ENCODE measurements at regions not wholly inside any gene's neighbourhood (a gene's known extent, or its start where the extent isn't known, plus 50 kb on each side); places are given as distances from the start of the nearest gene placed in this dataset.
"Not testable (repeated sequence)": the region's sequence is repeated elsewhere in the genome, so short reads cannot be mapped to it uniquely, and the experiment has no call there.

DNA sequence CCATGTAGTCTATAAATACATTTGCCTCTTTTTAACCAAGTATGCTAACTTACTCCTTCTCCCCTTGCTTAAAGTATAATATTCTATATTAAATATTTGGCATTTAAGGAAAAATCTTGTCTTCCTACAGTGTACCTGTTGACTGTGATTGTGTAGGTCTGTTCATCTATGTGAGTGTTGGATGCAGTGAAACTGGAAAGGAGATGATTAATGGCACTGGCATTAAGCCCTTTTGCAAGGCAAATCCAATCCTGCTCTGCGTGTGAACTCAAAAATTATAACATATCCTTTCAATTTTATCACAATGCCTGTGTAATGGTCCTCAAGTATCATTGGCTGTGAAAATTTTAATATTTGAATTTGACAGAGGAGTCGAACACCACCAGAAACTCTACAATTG, 565.0 kb downstream of the KCNT2 start:
- ChIA-PET POLR2A (no interaction called here), CTCF (ENCODE audit: unreplicated experiment) (no interaction called here)
- H3K79me2 ChIP-seq (ENCODE audit: insufficient read depth, low read depth, low read length), result no peaks in the 10 kb centered on the region
- no TSS peak for BruUV-seq (replicated peaks)
- H3K4me1 ChIP-seq (ENCODE audit: insufficient read depth, low read length, poor library complexity, severe bottlenecking), result no peaks in the 10 kb centered on the region
- H3K9me2 ChIP-seq (ENCODE audit: insufficient read depth, low read length), result no peaks in the 10 kb centered on the region; the same call in 1 of the 2 replicates
- H3K36me3 ChIP-seq (ENCODE audit: insufficient read depth, low read length), result no peaks in the 10 kb centered on the region
- intact Hi-C loops (cut with micrococcal nuclease; ENCODE audit: unreplicated experiment), result no loop called here
- no peak overlapping the region for H3K27ac ChIP-seq (ENCODE audit: low read depth, low read length, poor library complexity, severe bottlenecking)
- no peak overlapping the region for H2AFZ ChIP-seq (ENCODE audit: low read length)
- H3K4me3 ChIP-seq (ENCODE audit: low read depth, low read length, poor library complexity, severe bottlenecking), result no peak overlapping the region
- no peaks in the 10 kb centered on the region for H3K9me3 ChIP-seq (ENCODE audit: low read length)
- no peak for DNase-seq (ENCODE audit: low spot score)
- no peak overlapping the region for H3K4me2 ChIP-seq (ENCODE audit: low read length)
- TF ChIP-seq, protein P1, sequence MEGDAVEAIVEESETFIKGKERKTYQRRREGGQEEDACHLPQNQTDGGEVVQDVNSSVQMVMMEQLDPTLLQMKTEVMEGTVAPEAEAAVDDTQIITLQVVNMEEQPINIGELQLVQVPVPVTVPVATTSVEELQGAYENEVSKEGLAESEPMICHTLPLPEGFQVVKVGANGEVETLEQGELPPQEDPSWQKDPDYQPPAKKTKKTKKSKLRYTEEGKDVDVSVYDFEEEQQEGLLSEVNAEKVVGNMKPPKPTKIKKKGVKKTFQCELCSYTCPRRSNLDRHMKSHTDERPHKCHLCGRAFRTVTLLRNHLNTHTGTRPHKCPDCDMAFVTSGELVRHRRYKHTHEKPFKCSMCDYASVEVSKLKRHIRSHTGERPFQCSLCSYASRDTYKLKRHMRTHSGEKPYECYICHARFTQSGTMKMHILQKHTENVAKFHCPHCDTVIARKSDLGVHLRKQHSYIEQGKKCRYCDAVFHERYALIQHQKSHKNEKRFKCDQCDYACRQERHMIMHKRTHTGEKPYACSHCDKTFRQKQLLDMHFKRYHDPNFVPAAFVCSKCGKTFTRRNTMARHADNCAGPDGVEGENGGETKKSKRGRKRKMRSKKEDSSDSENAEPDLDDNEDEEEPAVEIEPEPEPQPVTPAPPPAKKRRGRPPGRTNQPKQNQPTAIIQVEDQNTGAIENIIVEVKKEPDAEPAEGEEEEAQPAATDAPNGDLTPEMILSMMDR (conservative IDR thresholded peaks at IDR 0.05; ENCODE audit: low read length), result no peak
- no peaks in the 10 kb centered on the region for H4K20me1 ChIP-seq (ENCODE audit: insufficient read depth, low read length)

DNA sequence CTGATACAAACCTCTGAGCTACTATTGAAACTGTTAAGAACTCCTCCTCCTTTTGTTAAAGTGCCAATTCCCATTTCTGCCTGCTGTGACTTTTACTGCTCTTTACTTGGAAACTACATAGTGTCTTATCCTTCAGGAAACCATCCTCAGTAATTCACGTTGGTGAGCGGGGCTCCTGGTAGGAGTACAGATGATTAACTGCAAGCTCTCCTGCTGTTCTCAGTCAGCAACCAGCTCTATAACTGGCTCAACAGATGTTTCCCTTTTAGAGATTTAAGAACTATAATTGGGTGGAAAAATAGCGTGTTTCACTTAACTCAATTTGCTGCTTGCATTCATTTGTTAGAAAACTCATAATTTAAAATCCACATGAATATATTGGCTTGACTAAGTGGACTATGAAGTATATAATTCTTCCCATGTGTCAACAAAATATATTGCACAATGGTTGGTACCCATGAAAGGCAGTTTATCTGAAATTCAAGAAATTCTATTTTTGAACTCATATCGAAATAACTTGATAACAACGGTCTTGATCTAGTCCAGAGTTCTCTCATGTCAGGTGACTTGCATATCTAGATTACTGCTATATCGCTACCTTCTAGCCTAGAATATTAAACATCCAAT, 574.0 kb downstream of the KCNT2 start:
- H3K36me3 ChIP-seq (ENCODE audit: insufficient read depth, low read length), result no peaks in the 10 kb centered on the region
- H3K27ac ChIP-seq (ENCODE audit: low read depth, low read length, poor library complexity, severe bottlenecking), result no peak overlapping the region
- TF ChIP-seq, protein P1 (conservative IDR thresholded peaks at IDR 0.05; ENCODE audit: low read length), result no peak
- TF ChIP-seq EZH2phosphoT487 (IDR thresholded peaks at IDR 0.05; ENCODE audit: borderline replicate concordance, low read depth, low read length), result no peak
- no peaks in the 10 kb centered on the region for H4K20me1 ChIP-seq (ENCODE audit: insufficient read depth, low read length)
- H3K79me2 ChIP-seq (ENCODE audit: insufficient read depth, low read depth, low read length), result no peaks in the 10 kb centered on the region
- POLR2A ChIA-PET, result no interaction called here
- H3K4me2 ChIP-seq (ENCODE audit: low read length), result no peak overlapping the region
- no peaks in the 10 kb centered on the region for H3K9me3 ChIP-seq (ENCODE audit: low read length)
- H2AFZ ChIP-seq (ENCODE audit: low read length), result no peak overlapping the region
- H3K4me3 ChIP-seq (ENCODE audit: low read depth, low read length, poor library complexity, severe bottlenecking), result no peak overlapping the region
- no peaks in the 10 kb centered on the region for H3K4me1 ChIP-seq (ENCODE audit: insufficient read depth, low read length, poor library complexity, severe bottlenecking)
- intact Hi-C loops (cut with micrococcal nuclease; ENCODE audit: unreplicated experiment), result no loop called here
- CTCF ChIA-PET (ENCODE audit: unreplicated experiment), result no interaction called here
- BruUV-seq (replicated peaks), result no TSS peak
- no peaks in the 10 kb centered on the region for H3K9me2 ChIP-seq (ENCODE audit: insufficient read depth, low read length)
- no peak for DNase-seq (ENCODE audit: low spot score)

DNA sequence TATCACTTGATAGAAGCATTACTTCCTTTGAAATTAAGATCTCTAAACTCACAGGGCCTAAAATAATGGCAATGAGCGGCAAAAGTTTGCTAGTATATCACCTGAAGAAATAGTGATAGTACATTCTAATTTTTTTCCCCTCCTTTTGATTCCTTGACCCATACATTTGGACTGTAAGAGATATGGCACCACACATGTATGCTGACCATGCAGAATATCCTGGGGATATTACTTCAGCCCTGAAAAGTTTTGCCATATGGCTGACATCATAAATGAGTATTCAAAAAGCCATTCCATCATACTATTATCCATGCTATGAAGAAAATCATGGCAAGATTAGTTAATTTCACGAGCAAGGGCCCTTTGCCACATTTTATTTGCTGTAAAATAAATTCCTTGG, 576.9 kb downstream of the KCNT2 start:
- CTCF ChIA-PET (ENCODE audit: unreplicated experiment); H3K9me2 ChIP-seq (ENCODE audit: insufficient read depth, low read length); H2AFZ ChIP-seq (ENCODE audit: low read length); intact Hi-C loops (cut with micrococcal nuclease; ENCODE audit: unreplicated experiment); H3K27ac ChIP-seq (ENCODE audit: low read depth, low read length, poor library complexity, severe bottlenecking); H4K20me1 ChIP-seq (ENCODE audit: insufficient read depth, low read length); H3K4me3 ChIP-seq (ENCODE audit: low read depth, low read length, poor library complexity, severe bottlenecking); POLR2A ChIA-PET; H3K36me3 ChIP-seq (ENCODE audit: insufficient read depth, low read length); H3K4me2 ChIP-seq (ENCODE audit: low read length); H3K79me2 ChIP-seq (ENCODE audit: insufficient read depth, low read depth, low read length); H3K9me3 ChIP-seq (ENCODE audit: low read length); H3K4me1 ChIP-seq (ENCODE audit: insufficient read depth, low read length, poor library complexity, severe bottlenecking); DNase-seq (ENCODE audit: low spot score); BruUV-seq (replicated peaks): not testable (repeated sequence)
